GM18498 (cell line): ENCODE measurements at regions not wholly inside any gene's neighbourhood (a gene's known extent, or its start where the extent isn't known, plus 50 kb on each side); places are given as distances from the start of the nearest gene placed in this dataset.

ENCODE experiments used
- ATAC-seq: cut with Tn5 transposase; IDR thresholded peaks from one replicate; pipeline ENCODE4 v1.9.1; 2021; ENCODE audit warnings: mild to moderate bottlenecking, moderate library complexity; ENCODE audit not compliant: unreplicated experiment

DNA sequence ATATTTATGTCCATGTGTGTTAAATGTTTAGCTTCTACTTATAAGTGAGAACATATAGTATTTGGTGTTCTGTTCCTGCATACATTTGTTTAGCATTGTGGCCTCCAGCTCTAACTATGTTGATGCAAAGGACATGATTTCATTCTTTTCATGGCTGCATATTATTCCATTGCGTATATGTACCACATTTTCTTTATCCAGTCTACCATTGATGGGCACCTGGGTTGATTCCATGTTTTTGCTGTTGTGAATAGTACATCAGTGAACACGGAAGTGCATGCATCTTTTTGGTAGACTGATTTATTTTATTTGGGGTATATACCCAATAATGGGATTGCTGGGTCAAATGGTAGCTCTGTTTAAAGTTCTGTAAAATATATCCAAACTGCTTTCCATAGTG, 359.0 kb downstream of the SLCO4C1 start:
- no peak for ATAC-seq

GRCh38 chr5:101935086-101935485, 361.0 kb downstream of the SLCO4C1 start:
- ATAC-seq = no peak

DNA sequence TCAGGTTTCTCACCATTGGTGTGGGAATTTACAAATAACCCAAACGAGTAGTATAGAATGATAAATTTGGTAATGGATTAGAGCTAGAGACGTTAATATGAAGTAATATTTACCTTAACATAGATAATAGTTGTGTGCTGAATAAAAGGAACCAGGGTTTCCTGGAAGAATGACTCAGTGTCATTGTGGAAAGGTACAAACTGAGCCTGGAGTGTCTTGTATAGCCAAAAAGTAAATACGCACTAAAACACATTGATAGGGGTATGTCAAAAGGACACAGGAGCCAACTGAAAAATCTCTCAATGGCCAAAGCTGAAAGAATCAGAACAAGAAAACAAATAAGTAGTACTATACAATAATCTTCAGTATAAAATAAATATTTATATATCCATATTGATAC, 363.5 kb downstream of the SLCO4C1 start:
- no peak for ATAC-seq

- ATAC-seq = no peak
Measured at GRCh38 chr5:101929628-101930027, 366.5 kb downstream of the SLCO4C1 start.

- no peak for ATAC-seq
Measured at GRCh38 chr5:101917166-101917565, 378.9 kb downstream of the SLCO4C1 start.

- no peak for ATAC-seq
Measured at GRCh38 chr5:101915554-101915953, 380.5 kb downstream of the SLCO4C1 start.

- no peak for ATAC-seq
Measured at GRCh38 chr5:101904736-101905135, 391.3 kb downstream of the SLCO4C1 start.

GRCh38 chr5:101897914-101898313, 398.2 kb downstream of the SLCO4C1 start:
- no peak for ATAC-seq

- no peak for ATAC-seq
Measured at GRCh38 chr5:101894985-101895384, 401.1 kb downstream of the SLCO4C1 start.

GRCh38 chr5:101878190-101878589, 417.9 kb downstream of the SLCO4C1 start:
- ATAC-seq = no peak

DNA sequence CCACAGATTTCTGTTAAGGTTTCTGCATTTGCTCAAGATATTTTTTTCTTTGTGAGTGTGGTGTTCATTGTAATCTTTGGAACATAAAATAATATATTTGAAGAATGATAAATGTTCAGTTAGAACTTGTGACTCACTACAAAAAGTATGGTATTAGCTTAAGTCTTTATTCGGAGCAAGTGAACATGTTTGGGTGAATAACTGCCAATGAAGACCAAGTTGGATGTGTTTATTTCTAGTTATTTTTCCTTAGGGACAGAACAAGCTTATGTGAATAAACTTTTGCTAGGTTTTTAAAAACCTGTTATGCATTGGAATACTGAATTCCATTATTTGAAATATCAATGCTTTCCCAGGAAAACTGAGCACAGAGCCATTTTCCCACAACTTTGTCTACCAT, 418.6 kb downstream of the SLCO4C1 start:
- ATAC-seq = no peak

GRCh38 chr5:101866473-101866872, 429.6 kb downstream of the SLCO4C1 start:
- no peak for ATAC-seq

- ATAC-seq = no peak
Measured at GRCh38 chr5:101860563-101860962, 435.5 kb downstream of the SLCO4C1 start.

DNA sequence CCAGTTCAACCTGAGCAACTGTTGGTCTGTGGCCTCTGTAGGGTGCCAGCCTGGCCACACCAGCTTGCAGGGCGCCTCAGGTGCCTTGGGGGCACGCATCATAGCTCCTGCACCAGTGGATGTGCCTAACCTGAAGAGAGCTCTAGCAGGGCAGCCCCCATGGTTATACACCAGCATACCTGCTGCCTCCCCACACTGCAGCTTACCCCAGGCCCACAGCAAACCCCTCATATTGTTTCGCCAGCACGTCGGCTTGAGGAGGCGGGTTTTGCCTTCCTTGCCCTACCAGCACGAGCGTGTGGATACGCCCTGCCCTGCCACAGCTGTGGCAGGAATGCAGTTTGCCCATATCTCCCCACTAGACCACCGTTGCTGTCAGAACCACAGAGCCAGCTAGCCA, 435.9 kb downstream of the SLCO4C1 start:
- no peak for ATAC-seq

- no peak for ATAC-seq
Measured at GRCh38 chr5:101846496-101846895, 449.6 kb downstream of the SLCO4C1 start.

DNA sequence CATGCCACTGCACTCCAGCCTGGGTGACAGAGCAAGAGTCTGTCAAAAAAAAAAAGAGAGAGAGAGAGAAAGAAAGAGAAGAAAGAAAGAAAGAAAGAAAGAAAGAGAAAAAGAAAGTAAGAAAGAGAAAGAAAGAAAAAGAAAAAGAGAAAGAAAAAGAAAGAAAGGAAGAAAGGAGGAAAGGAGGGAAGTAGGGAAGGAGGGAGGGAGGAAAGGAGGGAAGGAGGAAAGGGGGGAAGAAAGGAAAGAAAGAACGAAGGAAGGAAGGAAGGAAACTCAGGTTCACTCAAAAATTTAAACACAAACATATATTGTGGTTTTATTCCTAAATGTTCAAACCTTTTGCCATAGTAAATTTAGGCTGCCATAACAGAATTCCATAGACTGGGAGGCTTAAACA, 453.0 kb downstream of the SLCO4C1 start:
- no peak for ATAC-seq

DNA sequence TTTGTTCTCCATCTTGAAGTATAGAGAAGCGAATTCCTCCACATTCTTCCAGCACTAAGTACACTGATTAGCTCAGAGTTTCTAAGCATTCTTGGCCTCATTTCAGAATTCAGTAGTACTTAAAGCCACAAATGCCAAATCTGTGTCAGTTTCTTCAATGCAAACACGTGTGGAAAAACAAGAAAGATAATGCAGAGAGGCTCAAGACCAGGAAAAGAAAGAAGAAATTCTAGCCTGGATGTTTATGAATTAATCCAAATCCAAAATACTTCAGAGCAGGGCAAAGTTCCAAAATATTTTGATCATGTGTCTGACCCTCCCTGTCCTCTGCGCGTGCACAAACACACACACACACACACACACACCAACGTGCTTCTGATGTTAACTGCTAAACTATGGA, 457.6 kb downstream of the SLCO4C1 start:
- no peak for ATAC-seq

- ATAC-seq = no peak
Measured at GRCh38 chr5:101829255-101829654, 466.8 kb downstream of the SLCO4C1 start.

DNA sequence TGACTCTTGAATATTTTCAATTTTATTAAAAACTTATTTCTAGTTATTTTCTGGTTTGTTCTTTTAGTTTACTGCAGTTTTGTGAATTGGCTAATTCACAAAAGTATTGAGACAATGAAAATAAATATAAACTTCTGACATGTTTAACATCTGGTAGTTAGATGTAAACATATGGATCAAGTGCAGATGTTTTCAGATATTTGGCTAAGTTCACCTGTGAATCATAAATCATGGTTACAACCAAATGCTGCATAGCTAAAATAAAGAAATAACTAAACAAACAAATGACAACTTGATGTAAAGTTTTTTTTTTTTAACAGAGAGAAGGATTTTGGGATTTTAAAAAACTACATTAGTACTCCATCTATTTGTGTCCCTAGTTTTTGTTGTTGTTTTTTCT, 484.6 kb downstream of the SLCO4C1 start:
- ATAC-seq = no peak

DNA sequence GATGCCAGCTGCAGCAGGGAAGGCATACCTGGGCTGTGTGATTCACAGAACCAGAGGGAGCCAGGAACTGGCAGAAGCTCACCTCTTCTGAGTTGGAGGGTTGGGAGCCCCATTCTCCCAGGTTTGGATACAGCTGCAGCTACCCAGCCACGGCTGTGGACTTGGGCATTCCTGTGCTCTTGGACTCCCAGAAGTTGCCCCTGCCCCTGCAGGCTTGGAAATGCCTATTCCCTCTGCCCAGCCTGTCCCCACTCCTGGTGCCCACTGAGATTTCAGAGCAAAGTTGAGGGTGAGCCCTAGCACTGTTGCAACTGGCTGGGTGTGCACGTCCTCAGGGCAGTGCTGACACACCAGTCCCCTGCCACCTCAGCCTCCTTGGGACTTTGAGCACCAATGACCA, 489.7 kb downstream of the SLCO4C1 start:
- ATAC-seq = no peak

- no peak for ATAC-seq
Measured at GRCh38 chr5:101796427-101796826, 499.7 kb downstream of the SLCO4C1 start.

GRCh38 chr5:101788797-101789196, 507.3 kb downstream of the SLCO4C1 start:
- ATAC-seq = no peak

GRCh38 chr5:101785090-101785489, 511.0 kb downstream of the SLCO4C1 start:
- ATAC-seq = no peak
